CD14-positive monocyte (primary cell): ENCODE measurements at regions not wholly inside any gene's neighbourhood (a gene's known extent, or its start where the extent isn't known, plus 50 kb on each side); places are given as distances from the start of the nearest gene placed in this dataset.

Experiments
- DNase-seq, 3 donors: peaks; one replicate each; pipeline ENCODE4 v3.0.0-alpha.2; 2011 to 2022
- H2AFZ ChIP-seq: 2 replicates; pipeline ENCODE4 v1.6.0; 2012; ENCODE audit warnings: mild to moderate bottlenecking, low read depth, low read length, inconsistent platforms; ENCODE audit not compliant: insufficient read depth, poor library complexity, severe bottlenecking
- H3K27ac ChIP-seq, 2 donors: 1 replicate in 1 of 2; 2 replicates in 1 of 2; pipeline ENCODE4 v1.5.1; 2012 to 2013; ENCODE audit warnings: low read length in 2 of 2, control low read depth in 1 of 2, inconsistent platforms in 1 of 2, low read depth in 1 of 2, mild to moderate bottlenecking in 1 of 2
- H3K27me3 ChIP-seq, 2 donors: one replicate each; pipeline versions ENCODE4 v1.6.0 to v1.6.1; 2011 to 2013; ENCODE audit warnings: low read length in 2 of 2; ENCODE audit not compliant: control insufficient read depth in 2 of 2, insufficient read depth in 2 of 2
- H3K36me3 ChIP-seq, 2 donors: replicated peaks in 1 of 2; 1 replicate in 1 of 2; 2 replicates in 1 of 2; pipeline versions ENCODE4 v1.5.1 to v1.6.1; 2012 to 2013; ENCODE audit warnings: low read length in 2 of 2, control low read depth in 1 of 2, inconsistent platforms in 1 of 2, mild to moderate bottlenecking in 1 of 2; ENCODE audit not compliant: insufficient read depth in 2 of 2, control insufficient read depth in 1 of 2
- H3K4me1 ChIP-seq, 2 donors: 1 replicate in 1 of 2; 2 replicates in 1 of 2; pipeline versions ENCODE4 v1.5.1 to v1.6.1; 2012 to 2013; ENCODE audit warnings: low read length in 2 of 2, control low read depth in 1 of 2, inconsistent platforms in 1 of 2, mild to moderate bottlenecking in 1 of 2, moderate library complexity in 1 of 2; ENCODE audit not compliant: insufficient read depth in 2 of 2, control insufficient read depth in 1 of 2
- H3K4me2 ChIP-seq: replicated peaks from 2 replicates; pipeline ENCODE3; 2012; ENCODE audit warnings: low read length, moderate library complexity, mild to moderate bottlenecking; ENCODE audit not compliant: poor library complexity, severe bottlenecking; ENCODE audit errors: extremely low read depth
- H3K4me3 ChIP-seq, 3 experiments: fragments of 200-600 bp in 1 of 3; sonication (generic) in 1 of 3; replicated peaks in 1 of 3; 1 replicate in 2 of 3; 2 replicates in 1 of 3; pipeline ENCODE4 v1.5.1; 2011 to 2013; ENCODE audit warnings: low read length in 3 of 3, mild to moderate bottlenecking in 3 of 3, control low read depth in 2 of 3, low read depth in 2 of 3, inconsistent platforms in 1 of 3, moderate library complexity in 1 of 3
- H3K79me2 ChIP-seq: 2 replicates; pipeline ENCODE4 v1.6.0; 2012; ENCODE audit warnings: mild to moderate bottlenecking, control low read depth, inconsistent platforms, low read length, moderate library complexity; ENCODE audit not compliant: insufficient read depth
- H3K9ac ChIP-seq: 2 replicates; pipeline ENCODE4 v1.6.0; 2017; ENCODE audit warnings: low read length, mild to moderate bottlenecking; ENCODE audit not compliant: insufficient read depth, poor library complexity, severe bottlenecking
- H3K9me3 ChIP-seq, 2 donors: replicated peaks in 1 of 2; 1 replicate in 1 of 2; 2 replicates in 1 of 2; pipeline versions ENCODE4 v1.5.1 to v1.6.1; 2012 to 2013; ENCODE audit warnings: low read length in 2 of 2, control low read depth in 1 of 2; ENCODE audit not compliant: control insufficient read depth in 1 of 2, insufficient read depth in 1 of 2
- H4K20me1 ChIP-seq: 2 replicates; pipeline ENCODE4 v1.6.0; 2012; ENCODE audit warnings: mild to moderate bottlenecking, low read length, control low read depth, moderate library complexity; ENCODE audit not compliant: insufficient read depth
- H3K27ac Mint-ChIP-seq, 7 donors: one replicate each; pipeline ENCODE4 v1.8.0; 2020; ENCODE audit warnings: mild to moderate bottlenecking in 7 of 7, mixed read lengths in 7 of 7, moderate library complexity in 6 of 7, inconsistent platforms in 2 of 7
- H3K27me3 Mint-ChIP-seq, 3 donors: one replicate each; pipeline ENCODE4 v1.8.0; 2021 to 2022; ENCODE audit warnings: low read depth in 3 of 3, mild to moderate bottlenecking in 3 of 3, mixed read lengths in 3 of 3, moderate library complexity in 3 of 3, inconsistent platforms in 1 of 3
- H3K36me3 Mint-ChIP-seq, 2 donors: one replicate each; pipeline ENCODE4 v1.8.0; 2020; ENCODE audit warnings: mixed read lengths in 2 of 2, inconsistent platforms in 1 of 2, mild to moderate bottlenecking in 1 of 2
- H3K4me1 Mint-ChIP-seq: one replicate; pipeline ENCODE4 v1.8.0; 2020; ENCODE audit warnings: mild to moderate bottlenecking, mixed read lengths
- H3K4me3 Mint-ChIP-seq, 2 donors: one replicate each; pipeline ENCODE4 v1.8.0; 2020; ENCODE audit warnings: mild to moderate bottlenecking in 2 of 2, mixed read lengths in 2 of 2, moderate library complexity in 1 of 2
- H3K9me3 Mint-ChIP-seq, 7 donors: one replicate each; pipeline ENCODE4 v1.8.0; 2020 to 2022; ENCODE audit warnings: mixed read lengths in 7 of 7, mild to moderate bottlenecking in 6 of 7, moderate library complexity in 6 of 7, inconsistent platforms in 2 of 7
- CTCF ChIP-seq: fragments of 200-600 bp; IDR thresholded peaks from one replicate; pipeline ENCODE4 v1.8.0; 2022; ENCODE audit warnings: antibody characterized with exemption, mild to moderate bottlenecking
- WGBS: methylation state at CpG from one replicate; pipeline ENCODE4 v1.1.5; 2013; ENCODE audit warnings: missing lambda C conversion rate; ENCODE audit not compliant: insufficient coverage; 5-methylcytosine and 5-hydroxymethylcytosine counted together
- intact Hi-C, 2 donors: fragments of 100-400 bp; cut with micrococcal nuclease; formaldehyde crosslinking; loops; one replicate each; pipeline versions ENCODE4 v1.15.0 to v1.15.1; 2023

GRCh38 chr1:191533254-191533653 lies 625.0 kb upstream of the RGS18 start:
- intact Hi-C loops = no loop called here

GRCh38 chr1:191536791-191537429 lies 621.4 kb upstream of the RGS18 start:
- Mint-ChIP-seq H3K9me3 (peaks cover 0 to 19% (median 10%) of the 10 kb centered on the region in 7 donors), H3K27ac (no peak overlapping the region), H3K27me3 (peaks cover 0 to 2% (median 0%) of the 10 kb centered on the region in 3 donors), H3K4me1 (no peaks in the 10 kb centered on the region), H3K4me3 (no peak overlapping the region), H3K36me3 (no peaks in the 10 kb centered on the region)
- 96% methylated on average over 2 of the region's 2 CpGs for WGBS
- Histone ChIP-seq H3K4me2 (no peak overlapping the region), H3K9ac (no peak overlapping the region), H3K79me2 (no peaks in the 10 kb centered on the region), H3K4me1 (no peaks in the 10 kb centered on the region), H4K20me1 (no peaks in the 10 kb centered on the region), H3K9me3 (peaks cover 0 to 11% of the 10 kb centered on the region in 2 donors), H3K36me3 (no peaks in the 10 kb centered on the region), H3K27ac (no peak overlapping the region), H2AFZ (no peak overlapping the region), H3K4me3 (no peak overlapping the region), H3K27me3 (no peaks in the 10 kb centered on the region)
- DNase-seq = no peak
- no peak for TF ChIP-seq CTCF
- intact Hi-C loops = no loop called here

More at GRCh38 chr1:191533254-191533653, 625.0 kb upstream of the RGS18 start:
- Mint-ChIP-seq H3K27ac (no peak overlapping the region), H3K9me3 (peaks cover 0 to 16% (median 9%) of the 10 kb centered on the region in 7 donors), H3K36me3 (no peaks in the 10 kb centered on the region), H3K4me1 (peaks cover 12% of the 10 kb centered on the region), H3K4me3 (no peak overlapping the region), H3K27me3 (peaks cover 0 to 2% (median 0%) of the 10 kb centered on the region in 3 donors)
- H3K4me2 ChIP-seq = no peak overlapping the region
- no peak overlapping the region for H3K27ac ChIP-seq
- H3K27me3 ChIP-seq = no peaks in the 10 kb centered on the region
- TF ChIP-seq CTCF = no peak
- no peaks in the 10 kb centered on the region for H4K20me1 ChIP-seq
- H2AFZ ChIP-seq = no peak overlapping the region
- no peaks in the 10 kb centered on the region for H3K79me2 ChIP-seq
- 89% methylated on average over 4 of the region's 5 CpGs for WGBS
- peak in 1 of 3 donors; percentile 2 for DNase-seq
- no peak overlapping the region for H3K9ac ChIP-seq
- no peaks in the 10 kb centered on the region for H3K36me3 ChIP-seq
- H3K9me3 ChIP-seq = peaks cover 0 to 11% of the 10 kb centered on the region in 2 donors
- no peak overlapping the region for H3K4me3 ChIP-seq
- H3K4me1 ChIP-seq = peaks cover 0 to 6% of the 10 kb centered on the region in 2 donors
